GM10266 (cell line): ENCODE measurements at regions not wholly inside any gene's neighbourhood (a gene's known extent, or its start where the extent isn't known, plus 50 kb on each side); places are given as distances from the start of the nearest gene placed in this dataset.
"Not testable (repeated sequence)": the region's sequence is repeated elsewhere in the genome, so short reads cannot be mapped to it uniquely, and the experiment has no call there.

Experiments
- DNase-seq: peaks from one replicate; pipeline ENCODE4 v3.0.0; 2012; ENCODE audit errors: extremely low spot score
- TF ChIP-seq, protein P1 (sequence below): IDR thresholded peaks from 2 replicates; pipeline ENCODE4 v1.5.1; 2012; ENCODE audit warnings: mild to moderate bottlenecking, low read depth; ENCODE audit not compliant: control insufficient read depth, insufficient read depth; ENCODE audit errors: missing control alignments

DNA sequence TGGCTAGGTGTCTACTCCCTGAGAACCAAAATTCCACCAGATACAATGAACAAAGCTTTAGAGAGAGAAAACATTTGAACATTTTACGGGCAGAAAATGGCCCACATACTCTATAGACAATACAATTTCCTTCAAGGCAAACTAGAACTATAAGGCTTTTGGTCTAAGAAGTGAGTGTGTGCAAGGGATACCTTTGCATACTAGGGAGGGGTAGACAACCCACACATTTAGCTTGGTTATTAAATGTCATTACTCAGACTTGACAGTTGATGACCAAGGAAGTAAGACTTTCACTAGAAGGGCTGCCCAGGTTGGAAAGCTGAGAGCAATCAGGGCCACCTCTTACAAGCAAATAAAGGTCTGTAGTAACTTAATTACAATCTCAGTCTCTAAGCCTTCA, 64.0 kb upstream of the PLEKHM1 start:
- not testable (repeated sequence) for DNase-seq

DNA sequence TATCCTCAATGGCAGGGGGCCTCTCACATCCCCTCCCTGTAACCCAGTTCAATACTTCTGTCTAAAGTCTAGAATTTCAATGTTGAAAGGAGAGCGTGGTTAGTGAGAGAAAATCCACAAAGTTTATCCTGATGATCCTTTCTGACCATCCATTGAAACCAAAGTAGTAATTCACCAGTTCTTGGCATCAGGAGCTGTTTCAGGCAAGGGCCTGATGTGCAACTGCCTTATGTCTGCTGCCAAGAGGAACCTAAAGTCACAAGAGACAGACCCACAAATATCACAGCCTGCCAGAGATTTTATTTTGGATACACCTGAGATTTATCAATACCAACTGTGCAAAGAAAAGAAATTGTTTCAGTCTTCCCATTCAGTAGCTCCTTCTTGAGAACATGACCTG, 68.3 kb upstream of the PLEKHM1 start:
- not testable (repeated sequence) for DNase-seq

DNA sequence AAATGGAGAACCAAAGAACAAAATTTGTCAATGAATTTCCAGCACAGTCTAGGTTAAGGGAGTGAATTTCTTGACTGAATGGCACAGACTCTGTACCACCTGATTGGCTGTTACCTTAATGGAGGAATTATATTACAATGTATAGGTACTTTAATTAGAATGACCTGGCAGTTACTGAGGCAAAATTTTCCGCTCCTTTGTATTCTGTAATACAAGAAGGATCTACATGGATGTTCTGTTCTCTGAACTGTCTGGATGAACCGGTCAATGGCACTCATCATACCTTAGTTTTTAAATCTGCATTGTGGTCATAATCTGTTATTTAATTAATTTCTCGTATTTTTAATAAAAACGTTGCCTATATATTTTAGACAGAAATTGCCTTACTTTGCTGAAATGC, 72.3 kb upstream of the PLEKHM1 start:
- not testable (repeated sequence) for DNase-seq

DNA sequence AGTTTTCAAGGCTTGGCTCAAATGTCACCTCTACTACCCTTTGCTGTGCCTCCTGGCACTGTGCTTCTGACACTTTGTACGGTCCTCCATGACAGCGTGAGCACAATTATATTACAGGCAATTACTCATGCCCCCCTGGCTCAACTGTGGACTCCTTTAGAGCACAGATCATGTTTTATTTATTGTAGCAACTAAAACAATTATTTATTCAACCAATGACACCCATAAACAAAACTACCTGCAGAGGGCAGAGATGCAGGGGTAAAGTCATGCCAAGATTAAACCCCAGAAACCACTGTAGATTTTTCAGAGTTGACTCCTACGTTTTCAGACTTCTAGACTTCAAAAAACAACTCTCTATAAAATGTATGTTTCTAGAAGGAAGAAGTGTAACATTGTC, 72.8 kb upstream of the PLEKHM1 start:
- not testable (repeated sequence) for DNase-seq

DNA sequence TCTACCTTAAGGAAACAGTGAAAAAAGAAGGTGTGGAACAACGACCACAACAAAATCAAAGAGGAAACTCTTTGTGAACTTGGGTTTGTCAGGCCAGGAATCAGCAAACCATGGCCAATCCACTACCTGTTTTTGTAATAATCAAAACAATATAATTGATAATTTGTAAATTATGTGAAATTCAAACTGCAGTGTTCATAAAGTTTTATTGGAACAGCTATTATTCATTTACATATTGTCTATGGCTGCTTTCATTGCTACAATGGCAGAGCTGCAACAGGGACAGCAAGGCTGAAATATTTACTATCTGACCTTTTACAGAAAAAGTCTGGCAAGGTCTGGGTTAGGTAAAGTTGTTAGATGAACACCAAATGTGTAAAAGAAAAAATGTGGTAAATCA, 77.8 kb upstream of the PLEKHM1 start:
- DNase-seq: not testable (repeated sequence)

DNA sequence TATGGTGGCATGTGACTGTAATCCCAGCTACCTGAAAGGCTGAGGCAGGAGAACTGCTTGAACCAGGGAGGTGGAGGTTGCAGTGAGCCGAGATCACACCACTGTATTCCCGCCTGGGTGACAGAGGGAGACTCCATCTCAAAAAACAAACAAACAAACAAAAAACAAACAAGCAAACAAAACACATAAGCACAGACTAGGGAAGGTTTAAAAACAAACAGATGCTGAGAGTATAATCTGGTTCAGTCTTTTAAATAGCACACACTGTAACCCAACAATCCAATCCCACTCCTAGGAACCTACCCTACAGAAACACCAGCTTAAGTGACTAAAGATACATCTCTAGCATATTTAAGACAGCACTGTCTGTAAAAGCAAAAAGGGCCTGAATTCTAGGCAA, 82.8 kb upstream of the PLEKHM1 start:
- not testable (repeated sequence) for DNase-seq

DNA sequence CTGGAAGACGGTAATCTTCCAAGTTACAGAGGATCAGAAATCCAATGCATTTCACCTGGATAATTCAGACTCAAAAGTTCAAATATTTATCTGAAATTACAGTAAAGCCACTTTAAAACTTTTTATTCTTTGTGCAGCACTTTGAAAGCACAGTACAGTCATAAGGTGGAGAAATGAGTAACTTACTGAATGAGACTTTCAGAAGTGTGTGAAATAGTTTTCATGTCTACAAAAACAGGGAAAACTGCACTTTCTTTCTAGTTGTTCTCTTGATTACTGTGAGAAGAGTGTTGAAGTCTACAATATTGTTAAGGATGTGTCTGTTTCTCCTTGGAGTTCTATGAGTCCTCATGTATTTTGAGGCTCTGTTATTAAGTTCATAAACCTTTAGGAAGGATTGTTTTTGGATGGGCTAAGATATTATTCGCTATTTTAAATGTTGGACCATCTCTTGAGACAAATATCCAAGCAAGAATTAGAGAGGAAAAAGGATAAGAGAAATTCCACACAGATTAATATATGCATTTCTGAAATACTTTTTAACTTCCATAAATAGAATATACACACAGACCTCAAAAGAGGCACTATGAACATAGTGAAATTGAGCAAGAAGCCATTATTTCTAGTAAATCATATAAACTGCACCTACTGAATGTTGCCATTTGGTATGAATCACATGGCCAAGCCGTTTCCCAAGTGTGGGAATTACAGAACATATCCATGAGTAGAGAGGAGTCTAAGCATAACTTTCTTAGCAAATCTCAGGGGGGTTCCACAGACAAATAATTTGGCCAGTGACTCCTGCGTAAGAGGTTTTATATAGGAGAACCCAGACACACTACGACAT, 83.6 kb upstream of the PLEKHM1 start:
- DNase-seq: no peak
- TF ChIP-seq, protein P1, sequence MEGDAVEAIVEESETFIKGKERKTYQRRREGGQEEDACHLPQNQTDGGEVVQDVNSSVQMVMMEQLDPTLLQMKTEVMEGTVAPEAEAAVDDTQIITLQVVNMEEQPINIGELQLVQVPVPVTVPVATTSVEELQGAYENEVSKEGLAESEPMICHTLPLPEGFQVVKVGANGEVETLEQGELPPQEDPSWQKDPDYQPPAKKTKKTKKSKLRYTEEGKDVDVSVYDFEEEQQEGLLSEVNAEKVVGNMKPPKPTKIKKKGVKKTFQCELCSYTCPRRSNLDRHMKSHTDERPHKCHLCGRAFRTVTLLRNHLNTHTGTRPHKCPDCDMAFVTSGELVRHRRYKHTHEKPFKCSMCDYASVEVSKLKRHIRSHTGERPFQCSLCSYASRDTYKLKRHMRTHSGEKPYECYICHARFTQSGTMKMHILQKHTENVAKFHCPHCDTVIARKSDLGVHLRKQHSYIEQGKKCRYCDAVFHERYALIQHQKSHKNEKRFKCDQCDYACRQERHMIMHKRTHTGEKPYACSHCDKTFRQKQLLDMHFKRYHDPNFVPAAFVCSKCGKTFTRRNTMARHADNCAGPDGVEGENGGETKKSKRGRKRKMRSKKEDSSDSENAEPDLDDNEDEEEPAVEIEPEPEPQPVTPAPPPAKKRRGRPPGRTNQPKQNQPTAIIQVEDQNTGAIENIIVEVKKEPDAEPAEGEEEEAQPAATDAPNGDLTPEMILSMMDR: no peak

DNA sequence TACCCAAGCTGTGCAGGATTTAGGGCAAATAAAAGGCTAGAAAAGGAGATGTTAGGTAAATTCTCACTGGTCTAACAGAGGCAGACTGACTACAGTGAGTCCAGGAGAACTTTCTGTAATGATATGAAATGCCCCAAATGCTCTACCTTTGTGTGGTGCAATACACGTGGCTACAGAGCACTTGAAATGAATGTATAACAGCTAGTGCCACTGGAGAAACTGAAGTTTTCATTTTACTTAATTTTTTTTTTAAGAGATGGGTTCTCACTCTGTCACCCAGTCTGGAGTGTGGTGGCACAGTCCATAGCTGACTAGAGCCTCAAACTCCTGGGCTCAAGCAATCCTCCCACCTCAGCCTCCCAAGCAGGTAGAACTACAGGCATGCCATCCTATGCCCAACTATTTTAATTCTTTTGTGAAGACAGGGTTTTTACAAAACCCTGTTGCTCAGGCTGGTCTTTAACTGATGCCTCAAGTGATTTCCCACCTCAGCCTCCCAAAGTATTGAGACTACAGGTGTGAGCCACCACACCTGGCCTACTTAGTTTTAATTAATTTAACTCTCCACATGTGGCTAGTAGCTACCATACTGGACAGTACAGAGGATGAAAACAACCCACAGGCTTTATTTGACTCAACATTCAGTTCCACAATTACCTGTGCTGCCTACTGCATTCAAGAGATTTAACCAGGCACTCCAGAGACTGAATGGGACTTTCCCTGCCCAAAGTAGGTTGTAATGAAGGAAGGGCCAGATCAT, 84.8 kb upstream of the PLEKHM1 start:
- TF ChIP-seq, protein P1: no peak
- DNase-seq: no peak

DNA sequence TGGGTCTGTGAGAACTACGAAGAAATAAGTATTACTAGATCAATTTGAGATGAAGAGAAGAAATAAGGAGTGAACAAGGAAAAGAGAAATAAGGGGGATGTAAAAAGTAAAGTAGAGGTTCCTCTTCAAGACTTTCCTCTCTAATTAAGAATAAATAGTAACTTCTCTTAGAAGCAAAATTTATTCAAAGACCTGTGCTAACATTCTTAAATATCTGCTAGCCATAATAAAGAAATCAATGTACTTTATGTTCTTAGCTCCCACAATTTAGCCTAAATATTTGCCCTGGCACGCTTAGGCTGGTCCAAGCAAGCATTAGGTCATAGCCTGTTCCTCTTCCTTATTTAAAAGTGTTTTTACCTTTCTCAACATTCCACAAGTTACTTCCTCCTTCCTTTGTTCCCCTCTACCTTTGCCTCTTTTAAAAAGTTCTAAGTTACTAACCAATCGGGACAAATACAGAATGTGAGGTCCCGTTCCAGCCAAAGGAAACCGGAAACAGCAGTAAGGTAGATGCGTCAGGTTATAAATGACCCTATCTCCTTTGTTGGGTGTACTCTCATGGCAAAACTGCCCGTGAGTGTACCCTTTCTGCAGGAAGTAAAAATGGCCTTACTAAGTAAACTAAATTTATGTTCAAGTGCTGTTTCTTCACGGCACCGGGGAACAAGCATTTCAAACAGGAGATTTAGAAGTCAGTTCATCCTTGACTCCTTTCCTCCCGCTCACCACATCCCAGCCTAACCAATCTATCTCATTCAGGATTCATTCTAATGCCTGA, 86.2 kb upstream of the PLEKHM1 start:
- not testable (repeated sequence) for DNase-seq

DNA sequence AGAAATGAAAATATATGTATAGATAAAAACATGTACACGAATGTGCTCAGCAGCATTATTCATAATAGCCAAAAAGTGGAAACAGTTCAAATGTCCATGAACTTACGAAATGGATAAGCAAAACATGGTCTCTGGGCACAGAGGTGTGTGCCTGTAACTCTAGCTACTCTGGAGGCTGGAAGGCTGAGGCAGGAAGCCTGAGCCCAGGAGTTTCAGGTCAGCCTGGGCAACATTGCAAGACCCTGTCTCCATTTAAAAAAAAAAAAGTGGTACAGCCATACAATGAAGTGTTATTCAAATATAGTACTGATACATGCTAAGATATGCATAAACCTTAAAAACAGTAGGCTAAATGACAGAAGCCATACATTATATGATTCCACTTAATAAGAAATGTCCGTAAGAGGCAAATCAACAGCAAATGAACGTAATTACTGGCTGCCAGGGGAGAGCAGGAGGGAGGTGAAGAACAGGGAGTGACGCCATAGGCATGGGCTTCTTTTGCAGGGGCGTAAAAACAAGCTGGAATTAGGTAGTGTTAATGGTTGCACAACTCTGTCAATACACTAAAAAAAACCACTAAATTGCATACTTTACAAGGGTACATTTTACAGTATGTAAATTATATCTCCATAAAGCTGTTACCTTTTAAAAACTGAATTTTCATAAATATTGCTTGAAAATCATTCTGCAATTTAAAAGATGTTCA, 87.2 kb upstream of the PLEKHM1 start:
- TF ChIP-seq, protein P1: no peak
- DNase-seq: no peak
